Thyroid gland (tissue), 4 donors: ENCODE measurements at regions not wholly inside any gene's neighbourhood (a gene's known extent, or its start where the extent isn't known, plus 50 kb on each side); places are given as distances from the start of the nearest gene placed in this dataset.

ENCODE experiments used
- CTCF ChIP-seq, 6 experiments: fragments of 200-600 bp in 3 of 6; fragments of 450-650 bp in 3 of 6; sonication (generic) in 3 of 6; IDR thresholded peaks; one replicate each; pipeline ENCODE4 v1.5.1; 2016 to 2019; ENCODE audit warnings: antibody characterized with exemption in 6 of 6, mild to moderate bottlenecking in 2 of 6, inconsistent platforms in 1 of 6, moderate library complexity in 1 of 6
- POLR2A ChIP-seq, 2 donors: fragments of 450-650 bp; IDR thresholded peaks; one replicate each; pipeline ENCODE4 v1.6.1; 2017; ENCODE audit warnings: antibody characterized with exemption in 2 of 2, mild to moderate bottlenecking in 2 of 2, moderate library complexity in 1 of 2

DNA sequence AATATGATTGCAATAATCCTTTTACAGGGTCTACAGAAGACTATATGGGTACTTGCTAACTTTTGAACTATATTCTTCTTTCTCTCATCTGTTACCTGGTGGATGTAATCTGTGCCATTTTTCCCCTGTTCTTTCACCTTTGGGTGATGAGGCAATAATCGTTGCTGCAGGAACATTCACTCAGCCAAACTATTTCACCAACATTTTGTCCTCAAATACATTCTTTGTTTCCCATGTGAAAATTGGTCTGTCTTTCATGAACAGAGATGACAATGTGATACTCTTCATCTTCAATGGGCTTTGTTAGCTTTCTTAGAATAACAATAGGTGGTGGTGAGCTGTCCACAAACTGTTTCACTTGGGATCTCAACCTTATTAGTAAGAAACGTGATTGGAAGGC, 52.1 kb upstream of the CAPRIN1 start:
- TF ChIP-seq POLR2A (IDR thresholded peaks at IDR 0.05), result no peak
- TF ChIP-seq CTCF (IDR thresholded peaks at IDR 0.05), result no peak
